ENCODE measurements at regions not wholly inside any gene's neighbourhood (a gene's known extent, or its start where the extent isn't known, plus 50 kb on each side); places are given as distances from the start of the nearest gene placed in this dataset.

DNA sequence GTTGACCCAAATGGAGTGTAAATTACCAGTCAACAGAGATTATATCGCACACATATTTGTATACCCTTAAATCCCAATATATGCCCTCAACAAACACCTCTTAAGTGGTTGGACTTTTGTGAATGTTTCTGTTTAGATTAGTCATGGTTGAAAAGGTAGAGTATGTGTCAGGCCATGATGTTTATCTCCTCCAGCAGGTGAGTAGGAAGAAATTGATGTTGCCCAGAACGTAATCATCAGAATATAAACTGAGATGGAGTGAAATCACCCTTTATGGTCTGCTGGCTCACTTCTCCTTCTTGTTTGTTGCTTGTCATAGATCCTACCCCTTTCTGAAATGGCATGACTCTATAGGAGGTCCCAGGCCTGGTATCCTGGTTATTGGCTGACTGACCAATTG is 431.8 kb downstream of the ETS1 start:
- TF ChIP-seq CTCF (IDR thresholded peaks at IDR 0.05): no peak
- TF ChIP-seq POLR2A (IDR thresholded peaks at IDR 0.05): no peak
